WTC11 (cell line): ENCODE measurements at regions not wholly inside any gene's neighbourhood (a gene's known extent, or its start where the extent isn't known, plus 50 kb on each side); places are given as distances from the start of the nearest gene placed in this dataset.

Experiments
- GRHL2 ChIP-seq: fragments of 250-450 bp; sonication (Bioruptor Pico); IDR thresholded peaks from 2 replicates; pipeline ENCODE4 v1.8.0; 2022; ENCODE audit warnings: mild to moderate bottlenecking, moderate library complexity; ENCODE audit not compliant: insufficient replicate concordance, severe bottlenecking
- ZBTB21 ChIP-seq: sonication (generic); formaldehyde crosslinking; IDR thresholded peaks from 2 replicates; pipeline ENCODE4 v1.8.1; 2023; ENCODE audit warnings: mild to moderate bottlenecking, missing genetic modification reagents, borderline replicate concordance
- TF ChIP-seq, protein P1 (sequence below): sonication (generic); formaldehyde crosslinking; IDR thresholded peaks from 2 replicates; pipeline ENCODE4 v1.8.1; 2023; ENCODE audit warnings: mild to moderate bottlenecking, missing genetic modification reagents, moderate library complexity
- TF ChIP-seq, protein P2 (sequence below): sonication (generic); formaldehyde crosslinking; IDR thresholded peaks from 2 replicates; pipeline ENCODE4 v1.8.1; 2023; ENCODE audit warnings: mild to moderate bottlenecking, missing genetic modification reagents, moderate library complexity
- TF ChIP-seq, protein P3 (sequence below): fragments of 200-600 bp; IDR thresholded peaks from 2 replicates; pipeline ENCODE4 v1.8.0; 2022; ENCODE audit warnings: antibody characterized with exemption

DNA sequence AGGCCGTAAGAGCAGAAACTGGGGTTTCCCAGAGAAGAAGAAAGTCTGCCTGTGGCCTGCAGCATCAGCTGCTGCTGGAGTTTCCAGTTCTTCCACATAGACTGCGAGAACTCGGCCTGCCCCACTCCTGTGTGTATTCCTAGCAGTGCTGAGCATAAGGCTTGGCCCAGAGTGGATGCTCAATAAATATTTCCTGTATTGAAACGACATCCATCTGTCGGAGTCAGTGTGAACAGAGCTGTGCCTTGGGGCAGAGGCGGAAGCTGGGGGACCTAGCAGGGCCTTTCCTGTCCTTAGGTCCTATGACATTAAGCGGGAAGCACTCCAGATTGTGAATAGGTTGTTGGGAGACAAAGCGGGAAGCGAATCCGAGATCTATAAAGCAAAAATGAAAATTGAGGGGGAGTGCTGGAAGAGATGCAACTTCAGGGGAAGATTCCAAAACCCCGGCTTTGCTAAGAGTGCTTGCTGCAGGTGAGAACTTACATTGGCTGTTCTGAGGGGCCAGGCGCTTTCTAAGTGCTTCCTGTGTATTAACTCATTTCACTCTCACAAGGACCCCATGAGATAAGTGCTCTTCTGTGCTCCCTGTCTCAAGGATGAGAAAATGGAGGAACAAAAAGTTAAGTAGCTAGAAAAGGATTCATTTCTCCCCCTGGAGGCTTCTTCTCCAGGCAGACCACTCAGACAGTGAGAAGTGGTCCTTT, 76.1 kb upstream of the CXCL14 start:
- TF ChIP-seq, protein P1, sequence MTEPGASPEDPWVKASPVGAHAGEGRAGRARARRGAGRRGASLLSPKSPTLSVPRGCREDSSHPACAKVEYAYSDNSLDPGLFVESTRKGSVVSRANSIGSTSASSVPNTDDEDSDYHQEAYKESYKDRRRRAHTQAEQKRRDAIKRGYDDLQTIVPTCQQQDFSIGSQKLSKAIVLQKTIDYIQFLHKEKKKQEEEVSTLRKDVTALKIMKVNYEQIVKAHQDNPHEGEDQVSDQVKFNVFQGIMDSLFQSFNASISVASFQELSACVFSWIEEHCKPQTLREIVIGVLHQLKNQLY (CRISPR knock-in tag) = no peak
- no peak for TF ChIP-seq GRHL2 (CRISPR knock-in tag)
- TF ChIP-seq, protein P2, sequence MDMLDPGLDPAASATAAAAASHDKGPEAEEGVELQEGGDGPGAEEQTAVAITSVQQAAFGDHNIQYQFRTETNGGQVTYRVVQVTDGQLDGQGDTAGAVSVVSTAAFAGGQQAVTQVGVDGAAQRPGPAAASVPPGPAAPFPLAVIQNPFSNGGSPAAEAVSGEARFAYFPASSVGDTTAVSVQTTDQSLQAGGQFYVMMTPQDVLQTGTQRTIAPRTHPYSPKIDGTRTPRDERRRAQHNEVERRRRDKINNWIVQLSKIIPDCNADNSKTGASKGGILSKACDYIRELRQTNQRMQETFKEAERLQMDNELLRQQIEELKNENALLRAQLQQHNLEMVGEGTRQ (CRISPR knock-in tag) = no peak
- no peak for TF ChIP-seq ZBTB21 (CRISPR knock-in tag)
- TF ChIP-seq, protein P3, sequence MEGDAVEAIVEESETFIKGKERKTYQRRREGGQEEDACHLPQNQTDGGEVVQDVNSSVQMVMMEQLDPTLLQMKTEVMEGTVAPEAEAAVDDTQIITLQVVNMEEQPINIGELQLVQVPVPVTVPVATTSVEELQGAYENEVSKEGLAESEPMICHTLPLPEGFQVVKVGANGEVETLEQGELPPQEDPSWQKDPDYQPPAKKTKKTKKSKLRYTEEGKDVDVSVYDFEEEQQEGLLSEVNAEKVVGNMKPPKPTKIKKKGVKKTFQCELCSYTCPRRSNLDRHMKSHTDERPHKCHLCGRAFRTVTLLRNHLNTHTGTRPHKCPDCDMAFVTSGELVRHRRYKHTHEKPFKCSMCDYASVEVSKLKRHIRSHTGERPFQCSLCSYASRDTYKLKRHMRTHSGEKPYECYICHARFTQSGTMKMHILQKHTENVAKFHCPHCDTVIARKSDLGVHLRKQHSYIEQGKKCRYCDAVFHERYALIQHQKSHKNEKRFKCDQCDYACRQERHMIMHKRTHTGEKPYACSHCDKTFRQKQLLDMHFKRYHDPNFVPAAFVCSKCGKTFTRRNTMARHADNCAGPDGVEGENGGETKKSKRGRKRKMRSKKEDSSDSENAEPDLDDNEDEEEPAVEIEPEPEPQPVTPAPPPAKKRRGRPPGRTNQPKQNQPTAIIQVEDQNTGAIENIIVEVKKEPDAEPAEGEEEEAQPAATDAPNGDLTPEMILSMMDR = no peak
